ENCODE measurements at regions not wholly inside any gene's neighbourhood (a gene's known extent, or its start where the extent isn't known, plus 50 kb on each side); places are given as distances from the start of the nearest gene placed in this dataset.

DNA sequence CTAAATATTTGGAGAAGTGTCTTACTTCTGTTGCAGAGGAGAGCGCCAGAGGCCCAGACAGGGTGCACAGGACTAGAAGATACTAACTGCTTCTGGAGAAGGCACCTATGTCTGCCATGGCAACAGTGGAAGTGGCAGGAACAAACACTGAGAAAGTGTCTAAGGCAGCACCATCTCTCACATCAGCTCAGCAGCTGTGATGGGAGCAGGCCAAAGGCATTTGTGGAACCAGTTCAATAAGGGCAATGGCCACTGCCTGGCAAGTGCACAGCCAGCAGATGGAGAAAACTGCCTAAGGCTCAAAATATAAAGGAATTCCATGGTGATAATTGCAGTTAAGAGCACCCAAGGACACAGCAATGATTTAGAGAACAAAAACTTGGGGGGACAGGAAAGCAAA is 563.0 kb upstream of the CCDC54 start:
- no peak for DNase-seq (ENCODE audit: low read depth)
- no peak for TF ChIP-seq CTCF (IDR thresholded peaks at IDR 0.05; ENCODE audit: control insufficient read depth, extremely low read depth, insufficient read depth)
- H3K4me3 ChIP-seq (ENCODE audit: low read depth, low read length): no peak overlapping the region

GRCh38 chr3:106816838-106817237 is 560.4 kb upstream of the CCDC54 start:
- no peak for TF ChIP-seq CTCF (IDR thresholded peaks at IDR 0.05; ENCODE audit: control insufficient read depth, extremely low read depth, insufficient read depth)
- H3K4me3 ChIP-seq (ENCODE audit: low read depth, low read length): no peak overlapping the region
- DNase-seq (ENCODE audit: low read depth): no peak

GRCh38 chr3:106817706-106818105 is 559.5 kb upstream of the CCDC54 start:
- DNase-seq (ENCODE audit: low read depth): no peak
- no peak for TF ChIP-seq CTCF (IDR thresholded peaks at IDR 0.05; ENCODE audit: control insufficient read depth, extremely low read depth, insufficient read depth)
- H3K4me3 ChIP-seq (ENCODE audit: low read depth, low read length): no peak overlapping the region

DNA sequence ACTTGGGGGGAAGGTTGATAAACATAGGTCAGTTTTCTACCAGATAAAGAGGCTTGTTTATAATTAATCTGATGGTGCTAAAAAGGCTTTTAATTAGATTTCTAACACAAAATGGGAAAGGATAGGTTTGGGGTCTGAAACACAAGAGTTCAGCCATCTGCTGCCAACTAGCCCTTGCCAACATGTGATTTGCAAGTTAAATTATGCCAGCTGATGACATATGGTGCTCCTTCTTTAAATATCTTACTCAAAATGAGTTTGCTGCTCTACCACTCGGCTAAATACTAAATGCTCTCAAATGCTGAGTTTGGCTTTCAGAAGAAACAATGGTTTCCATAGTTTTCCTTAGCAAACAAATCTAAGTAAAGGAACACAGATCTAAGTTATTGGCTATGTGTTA is 557.8 kb upstream of the CCDC54 start:
- H3K4me3 ChIP-seq (ENCODE audit: low read depth, low read length): no peak overlapping the region
- DNase-seq (ENCODE audit: low read depth): no peak
- no peak for TF ChIP-seq CTCF (IDR thresholded peaks at IDR 0.05; ENCODE audit: control insufficient read depth, extremely low read depth, insufficient read depth)

- no peak for DNase-seq (ENCODE audit: low read depth)
- no peak for TF ChIP-seq CTCF (IDR thresholded peaks at IDR 0.05; ENCODE audit: control insufficient read depth, extremely low read depth, insufficient read depth)
- no peak overlapping the region for H3K4me3 ChIP-seq (ENCODE audit: low read depth, low read length)
These were observed 556.4 kb upstream of the CCDC54 start for GRCh38 chr3:106820726-106821362.

DNA sequence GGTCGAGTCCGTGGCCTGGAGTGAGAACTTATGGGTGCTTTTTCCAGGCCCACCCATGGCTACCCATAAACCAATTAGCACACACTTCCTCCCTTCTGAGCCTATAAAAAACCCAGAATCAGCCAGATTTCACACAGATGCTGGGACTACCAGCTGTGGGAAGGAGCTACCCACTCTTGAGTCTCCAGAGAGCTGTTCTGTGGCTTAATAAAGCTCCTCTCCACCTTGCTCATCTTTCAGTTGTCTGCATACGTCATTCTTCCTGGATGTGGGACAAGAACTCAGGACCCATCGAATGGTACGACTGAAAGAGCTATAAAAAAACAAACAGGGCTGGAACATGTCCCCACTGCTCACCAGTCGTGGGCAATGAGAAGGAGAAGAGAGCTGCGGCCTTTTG is 555.4 kb upstream of the CCDC54 start:
- DNase-seq (ENCODE audit: low read depth): no peak
- no peak overlapping the region for H3K4me3 ChIP-seq (ENCODE audit: low read depth, low read length)
- no peak for TF ChIP-seq CTCF (IDR thresholded peaks at IDR 0.05; ENCODE audit: control insufficient read depth, extremely low read depth, insufficient read depth)

DNA sequence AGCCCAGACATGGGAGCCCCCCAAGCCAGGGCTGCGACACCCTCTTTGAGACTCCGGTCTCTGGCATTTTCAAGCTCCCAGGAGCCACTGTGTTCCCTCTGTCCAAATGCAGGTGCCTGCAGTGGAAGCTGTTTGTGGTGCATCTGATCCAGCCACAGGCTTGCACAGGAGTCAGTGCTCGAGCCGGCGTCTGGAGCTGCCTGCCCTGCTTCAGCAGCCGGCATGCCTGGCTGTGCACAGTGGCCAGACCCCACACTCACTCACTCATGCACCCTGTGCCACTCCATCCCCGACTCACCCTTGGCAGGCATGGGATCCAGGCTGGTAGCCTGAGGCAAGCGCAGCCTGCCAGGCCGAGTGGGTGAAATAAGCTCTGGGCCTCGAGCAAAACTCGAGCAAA is 555.0 kb upstream of the CCDC54 start:
- no peak overlapping the region for H3K4me3 ChIP-seq (ENCODE audit: low read depth, low read length)
- DNase-seq (ENCODE audit: low read depth): no peak
- TF ChIP-seq CTCF (IDR thresholded peaks at IDR 0.05; ENCODE audit: control insufficient read depth, extremely low read depth, insufficient read depth): no peak

Data from LNCaP clone FGC (cell line).